B cell (primary cell): ENCODE measurements at regions not wholly inside any gene's neighbourhood (a gene's known extent, or its start where the extent isn't known, plus 50 kb on each side); places are given as distances from the start of the nearest gene placed in this dataset.

Experiments
- CTCF ChIP-seq: fragments of 200-600 bp; IDR thresholded peaks from one replicate; pipeline ENCODE4 v1.8.0; 2022; ENCODE audit warnings: antibody characterized with exemption, mild to moderate bottlenecking
- EZH2 ChIP-seq: IDR thresholded peaks from 2 replicates; pipeline ENCODE4 v1.6.1; 2012; ENCODE audit warnings: borderline replicate concordance, low read depth, mild to moderate bottlenecking, moderate library complexity, low read length; ENCODE audit not compliant: insufficient read depth, poor library complexity, severe bottlenecking

- TF ChIP-seq CTCF, result no peak
- TF ChIP-seq EZH2, result no peak
Observed at GRCh38 chr10:28881171-28881882, 204.0 kb downstream of the BAMBI start.
